ENCODE measurements at regions not wholly inside any gene's neighbourhood (a gene's known extent, or its start where the extent isn't known, plus 50 kb on each side); places are given as distances from the start of the nearest gene placed in this dataset.

DNA sequence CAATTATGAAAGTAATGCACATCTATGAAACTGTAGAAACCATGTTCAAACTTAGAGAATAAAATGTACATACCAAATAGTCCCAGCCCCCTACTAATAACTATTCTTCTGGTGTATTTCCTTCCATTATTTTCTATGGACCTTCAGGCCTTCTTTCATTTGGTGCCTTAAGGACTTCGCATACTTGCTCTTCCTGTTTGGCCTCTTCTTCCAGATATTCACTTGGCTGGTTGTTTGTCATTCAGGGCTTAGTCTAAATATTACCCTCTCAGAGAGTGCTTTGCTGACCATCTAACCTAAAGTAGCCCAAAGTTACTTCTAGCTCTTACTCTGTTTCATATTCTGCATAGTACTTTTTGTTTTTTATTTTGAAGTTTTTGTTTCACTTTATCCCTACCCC lies 70.3 kb upstream of the ARMCX2 start:
- Histone ChIP-seq H2AFZ (no peak overlapping the region), H3K4me3 (no peak overlapping the region), H3K27ac (no peak overlapping the region), H3K9me2 (ENCODE audit: insufficient read depth) (no peaks in the 10 kb centered on the region), H3F3A (ENCODE audit: insufficient read depth) (no peaks in the 10 kb centered on the region), H3K4me2 (ENCODE audit: unreplicated experiment) (no peak overlapping the region), H3K36me3 (ENCODE audit: low read depth) (no peaks in the 10 kb centered on the region), H3K9ac (no peak overlapping the region), H3K9me3 (ENCODE audit: low read depth) (no peaks in the 10 kb centered on the region), H4K20me1 (ENCODE audit: insufficient read depth) (no peaks in the 10 kb centered on the region), H3K79me2 (ENCODE audit: insufficient read depth) (no peaks in the 10 kb centered on the region), H3K27me3 (replicated peaks; ENCODE audit: insufficient read depth) (no peaks in the 10 kb centered on the region), H3K4me1 (ENCODE audit: insufficient read depth) (no peaks in the 10 kb centered on the region)
- in situ Hi-C loops (cut with MboI) = no loop called here
- TF ChIP-seq EZH2 (IDR thresholded peaks at IDR 0.05; ENCODE audit: insufficient read depth, poor library complexity, severe bottlenecking) (no peak), EZH2phosphoT487 (IDR thresholded peaks at IDR 0.05; ENCODE audit: insufficient read depth, low read depth) (no peak)
- no peak for DNase-seq
- WGBS, 2 experiments (ENCODE audit: low coverage in 1 of 2, low lambda C conversion rate in 2 of 2, missing lambda C conversion rate in 2 of 2) = 15 to 22% methylated on average over 1 of the region's 1 CpG

All from GM23248 (cell line).